Cardiac fibroblast (primary cell): ENCODE measurements at regions not wholly inside any gene's neighbourhood (a gene's known extent, or its start where the extent isn't known, plus 50 kb on each side); places are given as distances from the start of the nearest gene placed in this dataset.

Experiments
- DNase-seq, 2 donors: peaks; one replicate each; pipeline versions ENCODE4 v3.0.0 to v3.0.0-alpha.2; 2010; ENCODE audit warnings: low read depth in 2 of 2
- H3K4me3 ChIP-seq, 2 donors: replicated peaks in 1 of 2; 1 replicate in 1 of 2; 2 replicates in 1 of 2; pipeline ENCODE4 v1.5.1; 2011; ENCODE audit warnings: low read depth in 2 of 2, low read length in 2 of 2, mild to moderate bottlenecking in 2 of 2, moderate library complexity in 1 of 2
- CTCF ChIP-seq: IDR thresholded peaks from one replicate; pipeline ENCODE4 v1.5.1; 2011; ENCODE audit warnings: low read depth, mild to moderate bottlenecking, low read length, inconsistent platforms

GRCh38 chr13:68145852-68146251 lies 915.7 kb upstream of the PCDH9 start:
- TF ChIP-seq CTCF = no peak
- no peak for DNase-seq
- no peak overlapping the region for H3K4me3 ChIP-seq

GRCh38 chr13:68128297-68128915 lies 898.3 kb upstream of the PCDH9 start:
- no peak overlapping the region for H3K4me3 ChIP-seq
- TF ChIP-seq CTCF = no peak
- no peak for DNase-seq

- DNase-seq = no peak
Observed at GRCh38 chr13:68125087-68125480, 894.9 kb upstream of the PCDH9 start.

GRCh38 chr13:68124437-68125086 lies 894.4 kb upstream of the PCDH9 start:
- no peak overlapping the region for H3K4me3 ChIP-seq
- no peak for DNase-seq
- TF ChIP-seq CTCF = no peak

More at GRCh38 chr13:68125087-68125480, 894.9 kb upstream of the PCDH9 start:
- no peak for TF ChIP-seq CTCF
- no peak overlapping the region for H3K4me3 ChIP-seq

- no peak for TF ChIP-seq CTCF
Observed at GRCh38 chr13:68110178-68110768, 880.1 kb upstream of the PCDH9 start.

GRCh38 chr13:68107667-68108066 lies 877.5 kb upstream of the PCDH9 start:
- TF ChIP-seq CTCF = no peak
- no peak for DNase-seq
- no peak overlapping the region for H3K4me3 ChIP-seq

More at GRCh38 chr13:68110178-68110768, 880.1 kb upstream of the PCDH9 start:
- no peak for DNase-seq
- H3K4me3 ChIP-seq = no peak overlapping the region
